Upper lobe of left lung (tissue), 6 donors: ENCODE measurements at regions not wholly inside any gene's neighbourhood (a gene's known extent, or its start where the extent isn't known, plus 50 kb on each side); places are given as distances from the start of the nearest gene placed in this dataset.

Experiments
- ATAC-seq, 2 donors: fragments of 200-7000 bp; cut with Tn5 transposase; one replicate each; pipeline ENCODE4 v1.9.1; 2022; ENCODE audit warnings: mild to moderate bottlenecking in 2 of 2, moderate library complexity in 2 of 2; ENCODE audit not compliant: low FRiP score in 2 of 2
- DNase-seq, 2 donors: peaks; one replicate each; pipeline ENCODE4 v3.0.0-alpha.2; 2019 to 2020
- H3K27ac ChIP-seq, 4 donors: fragments of 200-600 bp; sonication (generic); one replicate each; pipeline ENCODE4 v1.5.1; 2016 to 2019
- H3K27me3 ChIP-seq, 4 donors: fragments of 200-600 bp; sonication (generic); one replicate each; pipeline ENCODE4 v1.5.1; 2017 to 2019
- H3K36me3 ChIP-seq, 4 donors: fragments of 200-600 bp; sonication (generic); one replicate each; pipeline ENCODE4 v1.5.1; 2016 to 2019
- H3K4me1 ChIP-seq, 4 donors: fragments of 200-600 bp; sonication (generic); one replicate each; pipeline ENCODE4 v1.5.1; 2018 to 2019
- H3K4me3 ChIP-seq, 4 donors: fragments of 200-600 bp; sonication (generic); one replicate each; pipeline ENCODE4 v1.5.1; 2017 to 2019; ENCODE audit warnings: mild to moderate bottlenecking in 2 of 4, moderate library complexity in 1 of 4
- H3K9me3 ChIP-seq, 4 donors: fragments of 200-600 bp; sonication (generic); one replicate each; pipeline ENCODE4 v1.5.1; 2018 to 2019
- CTCF ChIP-seq, 6 experiments: fragments of 450-650 bp in 4 of 6; fragments of 200-600 bp in 2 of 6; sonication (generic) in 2 of 6; IDR thresholded peaks; one replicate each; pipeline ENCODE4 v1.5.1; 2016 to 2019; ENCODE audit warnings: antibody characterized with exemption in 6 of 6
- EP300 ChIP-seq, 4 donors: sonication (generic); formaldehyde crosslinking; IDR thresholded peaks; one replicate each; pipeline ENCODE4 v1.5.1; 2017; ENCODE audit warnings: antibody characterized with exemption in 4 of 4, control low read depth in 2 of 4
- POLR2A ChIP-seq, 4 donors: fragments of 450-650 bp; IDR thresholded peaks; one replicate each; pipeline ENCODE4 v1.5.1; 2016 to 2017; ENCODE audit warnings: antibody characterized with exemption in 4 of 4, mild to moderate bottlenecking in 2 of 4
- POLR2AphosphoS5 ChIP-seq, 2 donors: sonication (generic); formaldehyde crosslinking; IDR thresholded peaks; one replicate each; pipeline ENCODE4 v1.5.1; 2017; ENCODE audit warnings: antibody characterized with exemption in 2 of 2
- WGBS, 2 donors: methylation state at CpG; one replicate each; pipeline ENCODE4 v1.1.5; 2017 to 2018; 5-methylcytosine and 5-hydroxymethylcytosine counted together
- donor health status: DM: no; HTN: no; CAD: no; lungs with moderate emphysema.
- donor health status: DM: no; HTN: yes; CAD: no; lungs with severe emphysema.

DNA sequence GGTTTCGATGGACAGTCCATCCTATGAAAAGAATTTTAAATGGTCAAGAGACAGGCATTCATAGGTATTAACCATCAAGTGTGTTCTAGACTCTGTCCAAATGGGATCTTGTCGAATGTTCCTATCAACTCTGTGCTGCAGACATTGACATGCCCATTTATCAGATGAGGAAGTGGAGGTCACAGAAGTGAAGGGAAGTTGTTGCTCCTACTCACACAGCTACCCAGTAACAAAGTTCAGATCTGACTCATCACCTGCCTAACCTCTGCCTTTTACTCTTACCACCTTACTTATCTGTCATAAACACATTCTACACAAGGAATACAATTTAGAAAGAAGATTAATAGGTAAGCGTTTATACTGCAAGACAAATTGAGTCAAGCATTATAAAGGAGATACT, 426.2 kb upstream of the BRINP1 start:
- ATAC-seq, result no peak
- H3K4me3 ChIP-seq, result no peak overlapping the region
- H3K4me1 ChIP-seq, result no peaks in the 10 kb centered on the region
- no peak overlapping the region for H3K27ac ChIP-seq
- no peak for DNase-seq
- H3K27me3 ChIP-seq, result no peaks in the 10 kb centered on the region
- WGBS, 2 donors, result 83 to 87% methylated on average over 3 of the region's 3 CpGs
- no peaks in the 10 kb centered on the region for H3K36me3 ChIP-seq
- TF ChIP-seq POLR2A (IDR thresholded peaks at IDR 0.05) (no peak), EP300 (IDR thresholded peaks at IDR 0.05) (no peak), CTCF (IDR thresholded peaks at IDR 0.05) (no peak), POLR2AphosphoS5 (IDR thresholded peaks at IDR 0.05) (no peak)
- no peaks in the 10 kb centered on the region for H3K9me3 ChIP-seq

GRCh38 chr9:119794836-119795235, 425.6 kb upstream of the BRINP1 start:
- Histone ChIP-seq H3K36me3 (no peaks in the 10 kb centered on the region), H3K4me3 (no peak overlapping the region), H3K27ac (no peak overlapping the region), H3K4me1 (no peaks in the 10 kb centered on the region), H3K9me3 (no peaks in the 10 kb centered on the region), H3K27me3 (no peaks in the 10 kb centered on the region)
- ATAC-seq (no peak), DNase-seq (no peak)
- no peak for TF ChIP-seq POLR2AphosphoS5 (IDR thresholded peaks at IDR 0.05)
- TF ChIP-seq POLR2A (IDR thresholded peaks at IDR 0.05), result no peak
- TF ChIP-seq EP300 (IDR thresholded peaks at IDR 0.05), result no peak
- TF ChIP-seq CTCF (IDR thresholded peaks at IDR 0.05), result no peak
- 81 to 82% methylated on average over 6 of the region's 6 CpGs for WGBS, 2 donors

DNA sequence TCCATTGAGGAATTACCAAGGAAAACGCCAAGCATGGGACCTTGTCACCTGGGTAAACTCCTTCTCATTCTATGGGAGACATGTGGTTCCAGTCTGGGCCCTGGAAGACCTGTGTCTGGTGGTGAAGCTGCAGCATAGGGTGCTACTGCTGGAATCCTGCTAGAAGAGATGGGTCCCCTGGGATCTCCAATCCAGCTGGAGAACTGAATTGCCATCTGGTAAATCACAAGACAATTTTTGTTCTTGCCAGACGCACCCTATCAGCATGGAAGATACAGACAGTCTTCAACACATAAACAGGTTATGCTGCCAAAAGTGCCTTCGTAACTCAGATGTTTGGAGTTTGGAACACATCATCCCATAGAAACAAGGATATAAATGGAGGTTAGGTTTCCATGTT, 424.0 kb upstream of the BRINP1 start:
- no peaks in the 10 kb centered on the region for H3K4me1 ChIP-seq
- no peaks in the 10 kb centered on the region for H3K36me3 ChIP-seq
- DNase-seq (no peak), ATAC-seq (no peak)
- WGBS, 2 donors, result 65 to 83% methylated on average over 3 of the region's 3 CpGs
- H3K27me3 ChIP-seq, result no peaks in the 10 kb centered on the region
- no peak overlapping the region for H3K4me3 ChIP-seq
- no peak overlapping the region for H3K27ac ChIP-seq
- TF ChIP-seq EP300 (IDR thresholded peaks at IDR 0.05) (peak in 1 of 4 donors; percentile 23), POLR2A (IDR thresholded peaks at IDR 0.05) (no peak), POLR2AphosphoS5 (IDR thresholded peaks at IDR 0.05) (peak in 1 of 2 donors; percentile 44)
- H3K9me3 ChIP-seq, result no peaks in the 10 kb centered on the region

GRCh38 chr9:119792242-119792641, 423.0 kb upstream of the BRINP1 start:
- H3K4me1 ChIP-seq, result no peaks in the 10 kb centered on the region
- DNase-seq (no peak), ATAC-seq (no peak)
- H3K27ac ChIP-seq, result no peak overlapping the region
- H3K4me3 ChIP-seq, result no peak overlapping the region
- H3K9me3 ChIP-seq, result no peaks in the 10 kb centered on the region
- no peaks in the 10 kb centered on the region for H3K27me3 ChIP-seq
- H3K36me3 ChIP-seq, result no peaks in the 10 kb centered on the region
- 83 to 93% methylated on average over 3 of the region's 3 CpGs for WGBS, 2 donors
- TF ChIP-seq CTCF (IDR thresholded peaks at IDR 0.05), result no peak
- TF ChIP-seq POLR2AphosphoS5 (IDR thresholded peaks at IDR 0.05), result no peak
- TF ChIP-seq POLR2A (IDR thresholded peaks at IDR 0.05), result no peak
- TF ChIP-seq EP300 (IDR thresholded peaks at IDR 0.05), result no peak

GRCh38 chr9:119789987-119790386, 420.8 kb upstream of the BRINP1 start:
- no peaks in the 10 kb centered on the region for H3K27me3 ChIP-seq
- ATAC-seq, result no peak
- WGBS, 2 donors, result 63% methylated on average over 1 of the region's 1 CpG
- H3K27ac ChIP-seq, result no peak overlapping the region
- DNase-seq, result no peak
- H3K4me3 ChIP-seq, result no peak overlapping the region
- no peaks in the 10 kb centered on the region for H3K4me1 ChIP-seq
- no peaks in the 10 kb centered on the region for H3K36me3 ChIP-seq
- H3K9me3 ChIP-seq, result no peaks in the 10 kb centered on the region
- TF ChIP-seq POLR2AphosphoS5 (IDR thresholded peaks at IDR 0.05) (no peak), CTCF (IDR thresholded peaks at IDR 0.05) (no peak)
